Brain microvascular endothelial cell (primary cell): ENCODE measurements at regions not wholly inside any gene's neighbourhood (a gene's known extent, or its start where the extent isn't known, plus 50 kb on each side); places are given as distances from the start of the nearest gene placed in this dataset.

Experiments used
- DNase-seq: peaks from one replicate; pipeline ENCODE4 v3.0.0-alpha.2; 2020
- H3K27ac ChIP-seq: fragments of 250-450 bp; sonication (Bioruptor Pico); 2 replicates; pipeline ENCODE4 v1.5.1; 2020; ENCODE audit warnings: mild to moderate bottlenecking, moderate library complexity
- H3K27me3 ChIP-seq: fragments of 250-450 bp; sonication (Bioruptor Pico); replicated peaks from 2 replicates; pipeline ENCODE4 v1.5.1; 2020; ENCODE audit warnings: mild to moderate bottlenecking
- H3K36me3 ChIP-seq: fragments of 250-450 bp; sonication (Bioruptor Pico); replicated peaks from 2 replicates; pipeline ENCODE4 v1.5.1; 2020; ENCODE audit warnings: mild to moderate bottlenecking
- H3K4me3 ChIP-seq: 2 replicates; pipeline ENCODE4 v1.5.1; 2011; ENCODE audit warnings: low read depth, mild to moderate bottlenecking, control low read depth, low read length, moderate library complexity
- in situ Hi-C: cut with HindIII; loops from 2 replicates; pipeline ENCODE4 v1.10.0; 2017; ENCODE audit warnings: low sequenced_read_pairs, low pct_ligation_motif_present
- TF ChIP-seq, protein P1 (sequence below): IDR thresholded peaks from 2 replicates; pipeline ENCODE4 v1.5.1; 2011; ENCODE audit warnings: low read depth, mild to moderate bottlenecking, moderate library complexity, low read length, control low read depth, inconsistent platforms; ENCODE audit errors: missing control alignments

- in situ Hi-C loops: no loop called here
Observed at GRCh38 chr1:116825720-116826438, 71.6 kb downstream of the CD2 start.

GRCh38 chr1:116826818-116827606 lies 72.8 kb downstream of the CD2 start:
- TF ChIP-seq, protein P1, sequence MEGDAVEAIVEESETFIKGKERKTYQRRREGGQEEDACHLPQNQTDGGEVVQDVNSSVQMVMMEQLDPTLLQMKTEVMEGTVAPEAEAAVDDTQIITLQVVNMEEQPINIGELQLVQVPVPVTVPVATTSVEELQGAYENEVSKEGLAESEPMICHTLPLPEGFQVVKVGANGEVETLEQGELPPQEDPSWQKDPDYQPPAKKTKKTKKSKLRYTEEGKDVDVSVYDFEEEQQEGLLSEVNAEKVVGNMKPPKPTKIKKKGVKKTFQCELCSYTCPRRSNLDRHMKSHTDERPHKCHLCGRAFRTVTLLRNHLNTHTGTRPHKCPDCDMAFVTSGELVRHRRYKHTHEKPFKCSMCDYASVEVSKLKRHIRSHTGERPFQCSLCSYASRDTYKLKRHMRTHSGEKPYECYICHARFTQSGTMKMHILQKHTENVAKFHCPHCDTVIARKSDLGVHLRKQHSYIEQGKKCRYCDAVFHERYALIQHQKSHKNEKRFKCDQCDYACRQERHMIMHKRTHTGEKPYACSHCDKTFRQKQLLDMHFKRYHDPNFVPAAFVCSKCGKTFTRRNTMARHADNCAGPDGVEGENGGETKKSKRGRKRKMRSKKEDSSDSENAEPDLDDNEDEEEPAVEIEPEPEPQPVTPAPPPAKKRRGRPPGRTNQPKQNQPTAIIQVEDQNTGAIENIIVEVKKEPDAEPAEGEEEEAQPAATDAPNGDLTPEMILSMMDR: no peak
- H3K27me3 ChIP-seq: no peaks in the 10 kb centered on the region
- no peak overlapping the region for H3K4me3 ChIP-seq
- in situ Hi-C loops: no loop called here
- H3K27ac ChIP-seq: no peak overlapping the region
- DNase-seq: peak; percentile 64
- H3K36me3 ChIP-seq: no peaks in the 10 kb centered on the region

More at GRCh38 chr1:116825720-116826438, 71.6 kb downstream of the CD2 start:
- no peaks in the 10 kb centered on the region for H3K36me3 ChIP-seq
- no peaks in the 10 kb centered on the region for H3K27me3 ChIP-seq
- TF ChIP-seq, protein P1: no peak
- H3K4me3 ChIP-seq: no peak overlapping the region
- no peak overlapping the region for H3K27ac ChIP-seq
- no peak for DNase-seq

GRCh38 chr1:116827607-116828105 lies 73.4 kb downstream of the CD2 start:
- Histone ChIP-seq H3K4me3 (no peak overlapping the region), H3K36me3 (no peaks in the 10 kb centered on the region), H3K27ac (no peak overlapping the region), H3K27me3 (no peaks in the 10 kb centered on the region)
- TF ChIP-seq, protein P1: no peak
- no peak for DNase-seq
- in situ Hi-C loops: no loop called here

DNA sequence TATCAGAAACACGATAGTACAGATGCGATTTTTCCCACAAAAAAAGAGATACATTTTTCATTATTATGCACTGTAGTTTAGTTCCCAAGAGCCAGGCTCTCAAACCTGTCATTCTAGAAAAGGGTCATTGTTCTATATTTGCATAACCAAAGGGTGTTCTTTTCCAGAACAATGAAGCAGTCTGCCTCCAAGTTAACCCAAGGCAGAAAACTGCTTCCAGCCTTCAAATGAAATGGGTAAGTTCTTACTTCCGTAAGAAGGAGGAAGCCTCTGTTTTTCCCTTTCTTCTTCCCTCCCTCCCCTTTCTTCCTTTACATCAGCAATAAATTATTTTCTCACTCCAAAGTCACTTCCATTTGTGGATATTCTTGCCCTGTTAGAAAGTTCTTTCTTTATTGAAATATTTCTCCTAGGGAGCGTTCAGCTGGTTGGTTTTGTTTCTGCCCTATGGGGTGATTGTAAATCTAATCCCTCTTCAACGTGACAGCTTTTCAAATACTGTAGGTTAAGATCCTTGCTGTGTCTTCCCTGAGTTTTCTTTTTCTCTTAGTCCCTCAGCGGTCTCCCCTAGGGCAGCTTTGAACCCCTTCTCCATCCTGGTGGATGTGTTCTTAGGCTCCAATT lies 77.3 kb upstream of the PTGFRN start:
- Histone ChIP-seq H3K4me3 (no peak overlapping the region), H3K27ac (no peak overlapping the region), H3K27me3 (no peaks in the 10 kb centered on the region), H3K36me3 (no peaks in the 10 kb centered on the region)
- no peak for DNase-seq
- TF ChIP-seq, protein P1: no peak
- in situ Hi-C loops: no loop called here

GRCh38 chr1:116832932-116833578 lies 76.7 kb upstream of the PTGFRN start:
- H3K36me3 ChIP-seq: no peaks in the 10 kb centered on the region
- H3K27me3 ChIP-seq: no peaks in the 10 kb centered on the region
- H3K27ac ChIP-seq: no peak overlapping the region
- no peak for DNase-seq
- no peak overlapping the region for H3K4me3 ChIP-seq
- TF ChIP-seq, protein P1: no peak
- in situ Hi-C loops: no loop called here
